T-helper 1 cell treated with Interleukin-12 subunit alpha and Interleukin-12 subunit beta and Interleukin-4 antibody, amounts not matched to agents 30 μg/mL and 1 μg/mL, for 36 hours (primary cell): ENCODE measurements at regions not wholly inside any gene's neighbourhood (a gene's known extent, or its start where the extent isn't known, plus 50 kb on each side); places are given as distances from the start of the nearest gene placed in this dataset.
"Not testable (repeated sequence)": the region's sequence is repeated elsewhere in the genome, so short reads cannot be mapped to it uniquely, and the experiment has no call there.

Experiments used
- H3K27ac Mint-ChIP-seq: one replicate; pipeline ENCODE4 v1.8.0; 2021; ENCODE audit warnings: mild to moderate bottlenecking, mixed read lengths
- H3K27me3 Mint-ChIP-seq: one replicate; pipeline ENCODE4 v1.8.0; 2021; ENCODE audit warnings: low read depth, mixed read lengths
- H3K36me3 Mint-ChIP-seq: one replicate; pipeline ENCODE4 v1.8.0; 2021; ENCODE audit warnings: low read depth, mixed read lengths
- H3K4me1 Mint-ChIP-seq: one replicate; pipeline ENCODE4 v1.8.0; 2021; ENCODE audit warnings: low read depth, mixed read lengths
- H3K4me3 Mint-ChIP-seq: one replicate; pipeline ENCODE4 v1.8.0; 2021; ENCODE audit warnings: mild to moderate bottlenecking, moderate library complexity, mixed read lengths
- H3K9me3 Mint-ChIP-seq: one replicate; pipeline ENCODE4 v1.8.0; 2021; ENCODE audit warnings: mixed read lengths

- H3K36me3 Mint-ChIP-seq, H3K4me1 Mint-ChIP-seq, H3K9me3 Mint-ChIP-seq, H3K4me3 Mint-ChIP-seq, H3K27ac Mint-ChIP-seq: not testable (repeated sequence)
- peaks cover 12% of the 10 kb centered on the region for H3K27me3 Mint-ChIP-seq
These were observed 79.2 kb downstream of the PXDC1 start for GRCh38 chr6:3672339-3672738.

GRCh38 chr6:3671382-3671781, 80.1 kb downstream of the PXDC1 start:
- peaks cover 4% of the 10 kb centered on the region for H3K9me3 Mint-ChIP-seq
- no peaks in the 10 kb centered on the region for H3K4me1 Mint-ChIP-seq
- no peaks in the 10 kb centered on the region for H3K36me3 Mint-ChIP-seq

GRCh38 chr6:3670356-3670755, 81.2 kb downstream of the PXDC1 start:
- H3K4me3 Mint-ChIP-seq: no peak overlapping the region
- H3K27me3 Mint-ChIP-seq: peaks cover 4% of the 10 kb centered on the region
- no peaks in the 10 kb centered on the region for H3K4me1 Mint-ChIP-seq
- peaks cover 4% of the 10 kb centered on the region for H3K9me3 Mint-ChIP-seq
- H3K36me3 Mint-ChIP-seq: no peaks in the 10 kb centered on the region
- no peak overlapping the region for H3K27ac Mint-ChIP-seq

More at GRCh38 chr6:3671382-3671781, 80.1 kb downstream of the PXDC1 start:
- Mint-ChIP-seq H3K4me3 (no peak overlapping the region), H3K27me3 (peaks cover 12% of the 10 kb centered on the region), H3K27ac (no peak overlapping the region)

- H3K9me3 Mint-ChIP-seq: peaks cover 4% of the 10 kb centered on the region
- H3K4me1 Mint-ChIP-seq: no peaks in the 10 kb centered on the region
- no peaks in the 10 kb centered on the region for H3K27me3 Mint-ChIP-seq
- no peaks in the 10 kb centered on the region for H3K36me3 Mint-ChIP-seq
- no peak overlapping the region for H3K4me3 Mint-ChIP-seq
- H3K27ac Mint-ChIP-seq: no peak overlapping the region
These were observed 81.6 kb downstream of the PXDC1 start for GRCh38 chr6:3669916-3670315.

- Mint-ChIP-seq H3K4me1 (no peaks in the 10 kb centered on the region), H3K9me3 (peaks cover 4% of the 10 kb centered on the region), H3K27me3 (no peaks in the 10 kb centered on the region), H3K27ac (no peak overlapping the region), H3K36me3 (no peaks in the 10 kb centered on the region), H3K4me3 (no peak overlapping the region)
These were observed 85.9 kb downstream of the PXDC1 start for GRCh38 chr6:3665608-3666007.

- no peaks in the 10 kb centered on the region for H3K4me1 Mint-ChIP-seq
These were observed 86.9 kb downstream of the PXDC1 start for GRCh38 chr6:3664625-3665041.

GRCh38 chr6:3663811-3664210, 87.7 kb downstream of the PXDC1 start:
- no peaks in the 10 kb centered on the region for H3K9me3 Mint-ChIP-seq
- H3K4me1 Mint-ChIP-seq: no peaks in the 10 kb centered on the region
- no peaks in the 10 kb centered on the region for H3K27me3 Mint-ChIP-seq

More at GRCh38 chr6:3664625-3665041, 86.9 kb downstream of the PXDC1 start:
- Mint-ChIP-seq H3K27me3 (no peaks in the 10 kb centered on the region), H3K4me3 (no peak overlapping the region), H3K36me3 (no peaks in the 10 kb centered on the region), H3K9me3 (peaks cover 4% of the 10 kb centered on the region), H3K27ac (no peak overlapping the region)

GRCh38 chr6:3663081-3663480, 88.4 kb downstream of the PXDC1 start:
- Mint-ChIP-seq H3K9me3 (no peaks in the 10 kb centered on the region), H3K4me3 (no peak overlapping the region), H3K4me1 (no peaks in the 10 kb centered on the region), H3K36me3 (no peaks in the 10 kb centered on the region), H3K27ac (no peak overlapping the region), H3K27me3 (peaks cover 5% of the 10 kb centered on the region)

More at GRCh38 chr6:3663811-3664210, 87.7 kb downstream of the PXDC1 start:
- Mint-ChIP-seq H3K27ac (no peak overlapping the region), H3K4me3 (no peak overlapping the region), H3K36me3 (no peaks in the 10 kb centered on the region)

- no peak overlapping the region for H3K27ac Mint-ChIP-seq
- no peaks in the 10 kb centered on the region for H3K9me3 Mint-ChIP-seq
- H3K4me3 Mint-ChIP-seq: no peak overlapping the region
- no peaks in the 10 kb centered on the region for H3K4me1 Mint-ChIP-seq
- H3K27me3 Mint-ChIP-seq: peaks cover 9% of the 10 kb centered on the region
- no peaks in the 10 kb centered on the region for H3K36me3 Mint-ChIP-seq
These were observed 90.1 kb downstream of the PXDC1 start for GRCh38 chr6:3661390-3661789.

GRCh38 chr6:3660473-3660872, 91.0 kb downstream of the PXDC1 start:
- Mint-ChIP-seq H3K36me3 (no peaks in the 10 kb centered on the region), H3K9me3 (no peaks in the 10 kb centered on the region), H3K4me3 (no peak overlapping the region), H3K4me1 (no peaks in the 10 kb centered on the region), H3K27ac (no peak overlapping the region), H3K27me3 (peaks cover 9% of the 10 kb centered on the region)

GRCh38 chr6:3659748-3660147, 91.8 kb downstream of the PXDC1 start:
- Mint-ChIP-seq H3K27ac (no peak overlapping the region), H3K36me3 (no peaks in the 10 kb centered on the region), H3K4me3 (no peak overlapping the region), H3K4me1 (no peaks in the 10 kb centered on the region), H3K9me3 (no peaks in the 10 kb centered on the region), H3K27me3 (peaks cover 9% of the 10 kb centered on the region)

- Mint-ChIP-seq H3K4me3 (no peak overlapping the region), H3K27me3 (peaks cover 17% of the 10 kb centered on the region), H3K36me3 (no peaks in the 10 kb centered on the region), H3K27ac (no peak overlapping the region), H3K4me1 (no peaks in the 10 kb centered on the region), H3K9me3 (no peaks in the 10 kb centered on the region)
These were observed 95.4 kb downstream of the PXDC1 start for GRCh38 chr6:3656076-3656475.

GRCh38 chr6:3654898-3655297, 96.6 kb downstream of the PXDC1 start:
- H3K9me3 Mint-ChIP-seq: no peaks in the 10 kb centered on the region
- no peaks in the 10 kb centered on the region for H3K4me1 Mint-ChIP-seq
- H3K27ac Mint-ChIP-seq: no peak overlapping the region
- peaks cover 17% of the 10 kb centered on the region for H3K27me3 Mint-ChIP-seq
- H3K4me3 Mint-ChIP-seq: no peak overlapping the region
- H3K36me3 Mint-ChIP-seq: no peaks in the 10 kb centered on the region

- Mint-ChIP-seq H3K27ac (no peak overlapping the region), H3K4me3 (no peak overlapping the region), H3K36me3 (no peaks in the 10 kb centered on the region), H3K4me1 (no peaks in the 10 kb centered on the region), H3K9me3 (no peaks in the 10 kb centered on the region), H3K27me3 (peaks cover 17% of the 10 kb centered on the region)
These were observed 97.1 kb downstream of the PXDC1 start for GRCh38 chr6:3654436-3654835.

GRCh38 chr6:3653528-3654070, 97.9 kb downstream of the PXDC1 start:
- Mint-ChIP-seq H3K36me3 (no peaks in the 10 kb centered on the region), H3K27ac (no peak overlapping the region), H3K4me1 (no peaks in the 10 kb centered on the region), H3K9me3 (no peaks in the 10 kb centered on the region), H3K27me3 (peaks cover 17% of the 10 kb centered on the region), H3K4me3 (no peak overlapping the region)

GRCh38 chr6:3651698-3652229, 99.7 kb downstream of the PXDC1 start:
- Mint-ChIP-seq H3K27me3 (peaks cover 8% of the 10 kb centered on the region), H3K9me3 (no peaks in the 10 kb centered on the region)

More at GRCh38 chr6:3651698-3652229, 99.7 kb downstream of the PXDC1 start:
- H3K4me1 Mint-ChIP-seq: no peaks in the 10 kb centered on the region
- H3K27ac Mint-ChIP-seq: no peak overlapping the region
- H3K36me3 Mint-ChIP-seq: no peaks in the 10 kb centered on the region
- H3K4me3 Mint-ChIP-seq: no peak overlapping the region
